IMR-90 (cell line): ENCODE measurements at regions not wholly inside any gene's neighbourhood (a gene's known extent, or its start where the extent isn't known, plus 50 kb on each side); places are given as distances from the start of the nearest gene placed in this dataset.

Source experiments
- ATAC-seq: fragments of 200-7000 bp; cut with Tn5 transposase; 2 replicates; pipeline ENCODE4 v1.9.1; 2020; ENCODE audit warnings: low read depth, mild to moderate bottlenecking, moderate library complexity
- BruUV-seq: library from RNA; stranded (reverse); fragments of 400-500 nt; replicated peaks from 2 replicates; lab custom pipeline; 2021; lab: Mats Ljungman, UMichigan
- CTCF ChIA-PET: fragments of 300-600 bp; formaldehyde crosslinking; extraction: SDS; loops from one replicate; lab custom pipeline; 2021; ENCODE audit warnings: antibody characterized with exemption; lab: Yijun Ruan, JAX
- POLR2A ChIA-PET: fragments of 300-600 bp; sonication (Branson Sonifier 250); formaldehyde crosslinking; loops from one replicate; lab custom pipeline; 2022; ENCODE audit warnings: antibody characterized with exemption; ENCODE audit not compliant: unreplicated experiment; lab: Charles Lee
- DNase-seq: peaks from one replicate; pipeline ENCODE4 v3.0.0; 2013
- H2AFZ ChIP-seq: replicated peaks from 2 replicates; pipeline ENCODE3; 2013; ENCODE audit warnings: low read length, mild to moderate bottlenecking; ENCODE audit not compliant: poor library complexity
- H2AK5ac ChIP-seq: 2 replicates; pipeline ENCODE4 v1.6.1; 2013; ENCODE audit warnings: low read depth, low read length, inconsistent platforms
- H2AK9ac ChIP-seq: replicated peaks from 2 replicates; pipeline ENCODE3; 2013; ENCODE audit warnings: mild to moderate bottlenecking, low read depth, low read length, moderate library complexity; ENCODE audit not compliant: poor library complexity
- H2BK120ac ChIP-seq: 2 replicates; pipeline ENCODE4 v1.6.1; 2013; ENCODE audit warnings: low read depth, low read length, inconsistent platforms
- H2BK15ac ChIP-seq: 3 replicates; pipeline ENCODE4 v1.6.1; 2013; ENCODE audit warnings: low read depth, low read length, inconsistent platforms
- H2BK20ac ChIP-seq: 2 replicates; pipeline ENCODE4 v1.6.1; 2013; ENCODE audit warnings: low read depth, mild to moderate bottlenecking, inconsistent platforms, low read length, moderate library complexity
- H2BK5ac ChIP-seq: 2 replicates; pipeline ENCODE4 v1.6.1; 2013; ENCODE audit warnings: mild to moderate bottlenecking, low read depth, low read length, inconsistent platforms; ENCODE audit not compliant: poor library complexity, severe bottlenecking
- H3K14ac ChIP-seq: replicated peaks from 2 replicates; pipeline ENCODE4 v1.6.1; 2013; ENCODE audit warnings: low read depth, low read length, inconsistent platforms
- H3K18ac ChIP-seq: 2 replicates; pipeline ENCODE4 v1.6.1; 2013; ENCODE audit warnings: low read depth, low read length, control low read depth
- H3K23ac ChIP-seq: 2 replicates; pipeline ENCODE4 v1.6.1; 2013; ENCODE audit warnings: low read depth, low read length, inconsistent platforms
- H3K27ac ChIP-seq: 2 replicates; pipeline ENCODE4 v1.5.1; 2013; ENCODE audit warnings: mild to moderate bottlenecking, control low read depth, low read length; ENCODE audit not compliant: insufficient read depth
- H3K27me3 ChIP-seq: 2 replicates; pipeline ENCODE4 v1.6.1; 2013; ENCODE audit warnings: low read length; ENCODE audit not compliant: control insufficient read depth, insufficient read depth
- H3K36me3 ChIP-seq: 2 replicates; pipeline ENCODE4 v1.6.1; 2013; ENCODE audit warnings: low read length, mixed read lengths; ENCODE audit not compliant: control insufficient read depth, insufficient read depth
- H3K4ac ChIP-seq: 2 replicates; pipeline ENCODE4 v1.6.1; 2013; ENCODE audit warnings: low read depth, low read length, inconsistent platforms
- H3K4me1 ChIP-seq: 2 replicates; pipeline ENCODE4 v1.6.1; 2013; ENCODE audit warnings: low read length, mixed read lengths; ENCODE audit not compliant: control insufficient read depth, insufficient read depth
- H3K4me2 ChIP-seq: 2 replicates; pipeline ENCODE4 v1.6.1; 2013; ENCODE audit warnings: low read depth, mild to moderate bottlenecking, control low read depth, low read length, moderate library complexity
- H3K4me3 ChIP-seq: 2 replicates; pipeline ENCODE4 v1.5.1; 2013; ENCODE audit warnings: low read depth, mild to moderate bottlenecking, control low read depth, low read length, moderate library complexity; ENCODE audit not compliant: insufficient read depth
- H3K56ac ChIP-seq: 2 replicates; pipeline ENCODE4 v1.6.1; 2013; ENCODE audit warnings: low read length, inconsistent platforms; ENCODE audit not compliant: insufficient read depth; ENCODE audit errors: extremely low read depth
- H3K79me1 ChIP-seq, 2 experiments: 2 replicates each; pipeline ENCODE4 v1.6.1; 2013; ENCODE audit warnings: low read length in 2 of 2, inconsistent platforms in 1 of 2, low read depth in 1 of 2
- H3K9ac ChIP-seq: 2 replicates; pipeline ENCODE4 v1.6.1; 2013; ENCODE audit warnings: low read depth, low read length, control low read depth
- H3K9me1 ChIP-seq: 2 replicates; pipeline ENCODE4 v1.6.1; 2013; ENCODE audit warnings: low read length, inconsistent platforms; ENCODE audit not compliant: insufficient read depth
- H3K9me3 ChIP-seq: 2 replicates; pipeline ENCODE4 v1.6.1; 2013; ENCODE audit warnings: low read length; ENCODE audit not compliant: control insufficient read depth, insufficient read depth
- H4K20me1 ChIP-seq: 2 replicates; pipeline ENCODE4 v1.6.1; 2013; ENCODE audit warnings: low read length, inconsistent platforms; ENCODE audit not compliant: insufficient read depth
- H4K5ac ChIP-seq: 2 replicates; pipeline ENCODE4 v1.6.1; 2013; ENCODE audit warnings: mild to moderate bottlenecking, low read depth, low read length, control low read depth
- H4K8ac ChIP-seq, 2 experiments: 2 replicates each; pipeline ENCODE4 v1.6.1; 2013; ENCODE audit warnings: low read depth in 2 of 2, low read length in 2 of 2, control low read depth in 1 of 2, inconsistent platforms in 1 of 2
- H4K91ac ChIP-seq: 2 replicates; pipeline ENCODE4 v1.6.1; 2013; ENCODE audit warnings: low read depth, low read length, inconsistent platforms; ENCODE audit not compliant: insufficient read depth
- BHLHE40 ChIP-seq: fragments of 150-350 bp; IDR thresholded peaks from 2 replicates; pipeline ENCODE4 v1.6.1; 2016; ENCODE audit warnings: mild to moderate bottlenecking, low read depth, low read length
- CEBPB ChIP-seq: IDR thresholded peaks from 2 replicates; pipeline ENCODE4 v1.6.1; 2012; ENCODE audit warnings: low read depth, low read length, improper control_type of control experiment
- CHD1 ChIP-seq: IDR thresholded peaks from 2 replicates; pipeline ENCODE4 v1.6.1; 2012; ENCODE audit warnings: low read depth, low read length, improper control_type of control experiment
- CTCF ChIP-seq: conservative IDR thresholded peaks from 2 replicates; pipeline ENCODE4 v1.5.1; 2012; ENCODE audit warnings: mild to moderate bottlenecking, low read depth, low read length, improper control_type of control experiment
- ELK1 ChIP-seq: fragments of 150-350 bp; IDR thresholded peaks from 2 replicates; pipeline ENCODE4 v1.6.1; 2016; ENCODE audit warnings: low read depth, mild to moderate bottlenecking, low read length, moderate library complexity, borderline replicate concordance
- FOS ChIP-seq: fragments of 150-350 bp; IDR thresholded peaks from 2 replicates; pipeline ENCODE4 v1.6.1; 2016; ENCODE audit warnings: low read depth, low read length
- MAFK ChIP-seq: IDR thresholded peaks from 2 replicates; pipeline ENCODE4 v1.6.1; 2012; ENCODE audit warnings: low read depth, low read length, improper control_type of control experiment
- MAZ ChIP-seq: IDR thresholded peaks from 2 replicates; pipeline ENCODE4 v1.6.1; 2012; ENCODE audit warnings: low read depth, mild to moderate bottlenecking, low read length, improper control_type of control experiment, moderate library complexity, borderline replicate concordance
- MXI1 ChIP-seq: IDR thresholded peaks from 2 replicates; pipeline ENCODE4 v1.6.1; 2012; ENCODE audit warnings: low read depth, mild to moderate bottlenecking, low read length, moderate library complexity, borderline replicate concordance
- NFE2L2 ChIP-seq: fragments of 150-350 bp; IDR thresholded peaks from 2 replicates; pipeline ENCODE4 v1.6.1; 2016; ENCODE audit warnings: low read depth, mild to moderate bottlenecking, low read length
- POLR2A ChIP-seq: IDR thresholded peaks from 2 replicates; pipeline ENCODE4 v1.6.1; 2012; ENCODE audit warnings: mild to moderate bottlenecking, low read depth, low read length
- RAD21 ChIP-seq: IDR thresholded peaks from 2 replicates; pipeline ENCODE4 v1.6.1; 2012; ENCODE audit warnings: low read length, improper control_type of control experiment
- RCOR1 ChIP-seq: IDR thresholded peaks from 2 replicates; pipeline ENCODE4 v1.6.1; 2012; ENCODE audit warnings: mild to moderate bottlenecking, low read length, improper control_type of control experiment; ENCODE audit not compliant: insufficient replicate concordance
- RFX5 ChIP-seq: IDR thresholded peaks from 2 replicates; pipeline ENCODE4 v1.8.0; 2012; ENCODE audit warnings: low read depth, mild to moderate bottlenecking, low read length, moderate library complexity
- SMC3 ChIP-seq: fragments of 150-350 bp; IDR thresholded peaks from 2 replicates; pipeline ENCODE4 v1.6.1; 2016; ENCODE audit warnings: low read depth, mild to moderate bottlenecking, antibody characterized with exemption, low read length, moderate library complexity
- USF2 ChIP-seq: fragments of 150-350 bp; IDR thresholded peaks from 2 replicates; pipeline ENCODE4 v1.6.1; 2017; ENCODE audit warnings: mild to moderate bottlenecking, antibody characterized with exemption, low read length, low read depth
- WGBS, 2 experiments: methylation state at CpG; one replicate each; pipeline versions ENCODE4 v1.1.5 to v1.1.7; 2013; ENCODE audit warnings: missing lambda C conversion rate in 2 of 2; ENCODE audit not compliant: insufficient read length in 1 of 2; ENCODE audit errors: extremely low coverage in 2 of 2; 5-methylcytosine and 5-hydroxymethylcytosine counted together
- dilution Hi-C: fragments of 300-500 bp; cut with HindIII; formaldehyde crosslinking; loops from one replicate; pipeline ENCODE4 v1.14.3; 2018; ENCODE audit warnings: low sequenced_read_pairs; ENCODE audit not compliant: unreplicated experiment
- in situ Hi-C: fragments of 300-500 bp; cut with MboI; formaldehyde crosslinking; loops from 3 replicates; pipeline ENCODE4 v1.14.3; 2019; ENCODE audit warnings: low sequenced_read_pairs, inconsistent platforms, mixed read lengths
- intact Hi-C: fragments of 100-400 bp; cut with micrococcal nuclease; formaldehyde crosslinking; loops from 2 replicates; pipeline ENCODE4 v1.10.0; 2022

- H3K27ac ChIP-seq, result no peak overlapping the region
- H4K91ac ChIP-seq, result no peak overlapping the region
- no peak for ATAC-seq
- no peak overlapping the region for H4K5ac ChIP-seq
- H3K9me3 ChIP-seq, result peaks cover 5% of the 10 kb centered on the region
- no peak overlapping the region for H4K8ac ChIP-seq
- no peaks in the 10 kb centered on the region for H3K36me3 ChIP-seq
- no peaks in the 10 kb centered on the region for H3K27me3 ChIP-seq
- no peak for DNase-seq
- intact Hi-C loops, result no loop called here
- dilution Hi-C loops, result no loop called here
- H3K23ac ChIP-seq, result no peak overlapping the region
- H3K4me1 ChIP-seq, result no peaks in the 10 kb centered on the region
- H2AK5ac ChIP-seq, result no peak overlapping the region
- TF ChIP-seq NFE2L2 (no peak), RFX5 (no peak), CTCF (no peak), CEBPB (no peak), SMC3 (no peak), POLR2A (no peak), MXI1 (no peak), FOS (no peak), MAZ (no peak), CHD1 (no peak), BHLHE40 (no peak), ELK1 (no peak), RCOR1 (no peak), USF2 (no peak), RAD21 (no peak), MAFK (no peak)
- H2BK120ac ChIP-seq, result no peak overlapping the region
- H3K4me2 ChIP-seq, result no peak overlapping the region
- no peak overlapping the region for H3K56ac ChIP-seq
- no peak overlapping the region for H3K14ac ChIP-seq
- WGBS, 2 experiments, result no CpG with 5 or more reads among the region's 5 CpGs
- no TSS peak for BruUV-seq
- no peak overlapping the region for H3K4ac ChIP-seq
- H3K9ac ChIP-seq, result no peak overlapping the region
- no peak overlapping the region for H2AFZ ChIP-seq
- ChIA-PET CTCF (no interaction called here), POLR2A (no interaction called here)
- H4K20me1 ChIP-seq, result no peaks in the 10 kb centered on the region
- no peaks in the 10 kb centered on the region for H3K79me1 ChIP-seq
- H2BK20ac ChIP-seq, result no peak overlapping the region
- H3K18ac ChIP-seq, result no peak overlapping the region
- no peaks in the 10 kb centered on the region for H3K9me1 ChIP-seq
- in situ Hi-C loops, result no loop called here
- no peak overlapping the region for H2AK9ac ChIP-seq
- no peak overlapping the region for H3K4me3 ChIP-seq
- H2BK5ac ChIP-seq, result no peak overlapping the region
- H2BK15ac ChIP-seq, result no peak overlapping the region
These were observed 54.6 kb upstream of the NCAM2 start for GRCh38 chr21:20943561-20943997.
